ENCODE measurements at regions not wholly inside any gene's neighbourhood (a gene's known extent, or its start where the extent isn't known, plus 50 kb on each side); places are given as distances from the start of the nearest gene placed in this dataset.

DNA sequence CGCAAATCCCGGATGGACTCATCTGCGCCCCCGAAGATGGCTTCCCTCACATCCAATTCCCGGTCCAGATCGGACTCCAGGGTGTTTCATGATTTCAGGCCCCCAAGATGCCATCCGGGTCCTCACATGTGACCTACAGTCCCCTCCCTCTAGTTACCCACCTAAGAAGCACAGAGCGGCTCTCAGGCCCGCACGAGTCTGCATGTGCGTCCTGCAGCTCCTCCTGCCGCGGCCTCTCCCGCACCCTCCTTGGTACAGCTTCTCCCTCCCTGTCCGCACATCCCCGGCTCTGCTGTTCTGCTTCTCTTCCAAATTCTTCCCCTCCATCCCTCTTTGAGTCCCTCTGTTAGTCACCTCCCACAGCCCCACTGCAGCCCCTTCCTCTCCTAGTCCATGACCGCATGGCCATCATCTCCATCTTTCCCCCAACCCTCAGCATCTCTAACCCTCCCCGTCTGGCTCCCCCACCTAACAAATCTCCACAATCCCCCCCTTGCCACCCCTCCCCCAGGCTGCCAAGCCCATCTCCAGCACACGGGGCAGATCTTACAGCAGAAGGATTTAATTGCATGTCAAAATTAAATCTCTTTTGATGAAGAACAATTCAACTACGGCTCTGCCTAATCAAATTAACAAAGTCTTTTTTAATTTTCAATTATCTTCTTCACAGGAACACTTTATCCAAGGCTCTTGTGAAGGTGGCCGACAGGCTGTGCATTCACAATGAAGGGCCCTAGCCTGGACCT is 231.0 kb downstream of the RBFOX3 start:
- Histone ChIP-seq H3K36me3 (no peaks in the 10 kb centered on the region), H3K27me3 (no peaks in the 10 kb centered on the region), H3K9me3 (no peaks in the 10 kb centered on the region), H3K4me3 (no peak overlapping the region), H3K4me1 (no peaks in the 10 kb centered on the region), H3K27ac (no peak overlapping the region)
- intact Hi-C loops (cut with DNase I), result no loop called here
- no peak for TF ChIP-seq POLR2A (IDR thresholded peaks at IDR 0.05)
- TF ChIP-seq, protein P1, sequence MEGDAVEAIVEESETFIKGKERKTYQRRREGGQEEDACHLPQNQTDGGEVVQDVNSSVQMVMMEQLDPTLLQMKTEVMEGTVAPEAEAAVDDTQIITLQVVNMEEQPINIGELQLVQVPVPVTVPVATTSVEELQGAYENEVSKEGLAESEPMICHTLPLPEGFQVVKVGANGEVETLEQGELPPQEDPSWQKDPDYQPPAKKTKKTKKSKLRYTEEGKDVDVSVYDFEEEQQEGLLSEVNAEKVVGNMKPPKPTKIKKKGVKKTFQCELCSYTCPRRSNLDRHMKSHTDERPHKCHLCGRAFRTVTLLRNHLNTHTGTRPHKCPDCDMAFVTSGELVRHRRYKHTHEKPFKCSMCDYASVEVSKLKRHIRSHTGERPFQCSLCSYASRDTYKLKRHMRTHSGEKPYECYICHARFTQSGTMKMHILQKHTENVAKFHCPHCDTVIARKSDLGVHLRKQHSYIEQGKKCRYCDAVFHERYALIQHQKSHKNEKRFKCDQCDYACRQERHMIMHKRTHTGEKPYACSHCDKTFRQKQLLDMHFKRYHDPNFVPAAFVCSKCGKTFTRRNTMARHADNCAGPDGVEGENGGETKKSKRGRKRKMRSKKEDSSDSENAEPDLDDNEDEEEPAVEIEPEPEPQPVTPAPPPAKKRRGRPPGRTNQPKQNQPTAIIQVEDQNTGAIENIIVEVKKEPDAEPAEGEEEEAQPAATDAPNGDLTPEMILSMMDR (IDR thresholded peaks at IDR 0.05), result no peak
- DNase-seq (no peak), ATAC-seq (no peak)
- 34% methylated on average over 14 of the region's 21 CpGs for WGBS (ENCODE audit: insufficient coverage, low coverage, low lambda C conversion rate, missing lambda C conversion rate)

DNA sequence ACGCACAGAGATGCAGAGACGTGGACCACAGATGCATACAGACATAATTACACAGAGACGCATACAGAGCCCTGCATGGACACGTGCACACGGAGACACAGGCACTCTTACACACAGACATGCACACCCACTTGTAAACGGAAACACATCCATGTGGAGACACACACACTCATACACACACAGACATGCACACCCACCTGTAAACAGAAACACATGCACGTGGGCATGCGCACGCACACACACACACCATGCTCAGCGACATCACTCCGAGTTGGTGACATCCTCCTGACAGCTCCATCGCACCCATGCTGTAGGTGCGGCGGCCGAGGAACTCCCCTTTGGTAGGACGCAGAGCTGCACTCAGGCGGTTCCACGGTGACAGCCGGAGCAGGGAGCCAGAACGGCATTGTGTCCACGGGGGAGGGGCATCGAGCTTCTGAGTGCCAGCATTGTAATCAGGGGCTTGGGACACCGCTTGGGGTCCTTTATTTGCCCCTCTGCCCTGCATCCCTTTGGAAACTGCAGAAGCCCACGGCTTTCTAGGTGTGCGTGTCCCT is 233.5 kb downstream of the RBFOX3 start:
- intact Hi-C loops (cut with DNase I), result no loop called here
- 49% methylated on average over 8 of the region's 25 CpGs for WGBS (ENCODE audit: insufficient coverage, low coverage, low lambda C conversion rate, missing lambda C conversion rate)
- no peak for TF ChIP-seq POLR2A (IDR thresholded peaks at IDR 0.05)
- TF ChIP-seq, protein P1 (IDR thresholded peaks at IDR 0.05), result no peak
- Histone ChIP-seq H3K4me1 (no peaks in the 10 kb centered on the region), H3K27me3 (no peaks in the 10 kb centered on the region), H3K36me3 (no peaks in the 10 kb centered on the region), H3K27ac (no peak overlapping the region), H3K9me3 (no peaks in the 10 kb centered on the region), H3K4me3 (no peak overlapping the region)
- ATAC-seq (no peak), DNase-seq (no peak)

DNA sequence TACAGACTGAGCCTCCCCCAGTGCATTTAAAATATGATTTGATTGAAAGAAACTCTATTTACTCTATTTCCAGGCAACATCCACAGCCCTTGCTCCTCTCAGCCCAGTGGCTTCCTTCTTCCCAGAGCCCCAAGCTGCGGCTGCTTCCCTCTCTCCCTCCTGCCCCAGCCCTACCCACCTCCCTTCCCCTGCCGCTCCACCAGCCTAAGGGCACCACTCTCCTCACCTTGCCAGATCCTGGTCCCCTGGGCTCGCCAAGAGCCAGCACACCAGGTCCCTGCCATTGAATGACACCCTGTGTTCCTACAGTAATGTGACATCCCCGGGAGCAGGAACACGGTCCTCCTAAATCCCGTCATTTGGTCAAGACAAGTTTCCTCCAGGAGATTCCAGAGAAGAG is 236.0 kb downstream of the RBFOX3 start:
- 25% methylated on average over 6 of the region's 6 CpGs for WGBS (ENCODE audit: insufficient coverage, low coverage, low lambda C conversion rate, missing lambda C conversion rate)
- H3K27me3 ChIP-seq, result no peaks in the 10 kb centered on the region
- DNase-seq, result no peak

DNA sequence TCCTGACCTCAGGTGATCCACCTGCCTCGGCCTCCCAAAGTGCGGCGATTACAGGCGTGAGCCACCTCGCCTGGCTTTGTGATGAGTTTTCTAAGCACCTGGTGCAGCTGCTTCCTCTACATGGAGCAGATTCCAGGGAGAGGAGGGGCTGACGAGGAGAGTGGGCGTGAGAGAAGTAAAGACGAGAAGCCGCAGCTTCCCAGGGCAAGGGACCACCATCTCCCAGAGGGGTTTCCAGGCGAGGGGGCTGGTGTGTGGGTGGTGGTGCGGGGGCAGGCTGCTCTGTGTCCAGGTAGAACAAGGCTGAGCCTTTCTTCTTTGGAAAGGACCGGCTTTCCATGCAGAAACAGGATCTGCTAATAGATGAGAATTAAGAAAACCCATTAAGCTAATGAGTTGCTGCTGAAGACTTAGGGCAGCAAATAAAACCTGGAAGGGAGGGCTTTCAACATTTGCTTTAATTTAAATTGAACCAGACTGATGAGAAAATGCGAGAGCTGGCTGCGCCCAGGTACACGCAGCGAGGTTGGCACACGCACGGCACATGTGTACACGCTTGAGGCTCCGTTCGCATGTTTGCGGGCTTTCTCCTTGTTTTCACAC is 236.7 kb downstream of the RBFOX3 start:
- H3K27ac ChIP-seq, result no peak overlapping the region
- no peak for DNase-seq
- 55% methylated on average over 19 of the region's 22 CpGs for WGBS (ENCODE audit: insufficient coverage, low coverage, low lambda C conversion rate, missing lambda C conversion rate)

More for the DNA sequence above, 236.0 kb downstream of the RBFOX3 start:
- no peaks in the 10 kb centered on the region for H3K9me3 ChIP-seq
- no peak for TF ChIP-seq POLR2A (IDR thresholded peaks at IDR 0.05)
- TF ChIP-seq, protein P1 (IDR thresholded peaks at IDR 0.05), result no peak
- no peaks in the 10 kb centered on the region for H3K36me3 ChIP-seq
- no peak overlapping the region for H3K27ac ChIP-seq
- no peaks in the 10 kb centered on the region for H3K4me1 ChIP-seq
- intact Hi-C loops (cut with DNase I), result no loop called here
- no peak overlapping the region for H3K4me3 ChIP-seq
- ATAC-seq, result no peak

More for the DNA sequence above, 236.7 kb downstream of the RBFOX3 start:
- Histone ChIP-seq H3K27me3 (no peaks in the 10 kb centered on the region), H3K4me3 (no peak overlapping the region), H3K4me1 (no peaks in the 10 kb centered on the region), H3K36me3 (no peaks in the 10 kb centered on the region), H3K9me3 (no peaks in the 10 kb centered on the region)
- intact Hi-C loops (cut with DNase I), result no loop called here
- ATAC-seq, result no peak
- TF ChIP-seq, protein P1 (IDR thresholded peaks at IDR 0.05), result no peak
- TF ChIP-seq POLR2A (IDR thresholded peaks at IDR 0.05), result no peak
